ENCODE measurements at regions not wholly inside any gene's neighbourhood (a gene's known extent, or its start where the extent isn't known, plus 50 kb on each side); places are given as distances from the start of the nearest gene placed in this dataset.
A peak's percentile ranks its signal among the peaks of the same experiment; 100 is the strongest.

GRCh38 chr2:8004250-8004681, 677.6 kb upstream of the ID2 start:
- TF ChIP-seq, protein P1, sequence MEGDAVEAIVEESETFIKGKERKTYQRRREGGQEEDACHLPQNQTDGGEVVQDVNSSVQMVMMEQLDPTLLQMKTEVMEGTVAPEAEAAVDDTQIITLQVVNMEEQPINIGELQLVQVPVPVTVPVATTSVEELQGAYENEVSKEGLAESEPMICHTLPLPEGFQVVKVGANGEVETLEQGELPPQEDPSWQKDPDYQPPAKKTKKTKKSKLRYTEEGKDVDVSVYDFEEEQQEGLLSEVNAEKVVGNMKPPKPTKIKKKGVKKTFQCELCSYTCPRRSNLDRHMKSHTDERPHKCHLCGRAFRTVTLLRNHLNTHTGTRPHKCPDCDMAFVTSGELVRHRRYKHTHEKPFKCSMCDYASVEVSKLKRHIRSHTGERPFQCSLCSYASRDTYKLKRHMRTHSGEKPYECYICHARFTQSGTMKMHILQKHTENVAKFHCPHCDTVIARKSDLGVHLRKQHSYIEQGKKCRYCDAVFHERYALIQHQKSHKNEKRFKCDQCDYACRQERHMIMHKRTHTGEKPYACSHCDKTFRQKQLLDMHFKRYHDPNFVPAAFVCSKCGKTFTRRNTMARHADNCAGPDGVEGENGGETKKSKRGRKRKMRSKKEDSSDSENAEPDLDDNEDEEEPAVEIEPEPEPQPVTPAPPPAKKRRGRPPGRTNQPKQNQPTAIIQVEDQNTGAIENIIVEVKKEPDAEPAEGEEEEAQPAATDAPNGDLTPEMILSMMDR (IDR thresholded peaks at IDR 0.05): no peak
- Histone ChIP-seq H3K27me3 (no peaks in the 10 kb centered on the region), H3K4me1 (peaks cover 0 to 23% of the 10 kb centered on the region in 2 donors), H3K9me3 (no peaks in the 10 kb centered on the region), H3K36me3 (no peaks in the 10 kb centered on the region), H3K4me3 (no peak overlapping the region), H3K27ac (peak overlapping the region; percentile 73 to 92)
- DNase-seq (ENCODE audit: low spot score): peak; percentile 82

GRCh38 chr2:8006181-8006580, 675.7 kb upstream of the ID2 start:
- H3K27ac ChIP-seq: no peak overlapping the region
- H3K4me1 ChIP-seq: peaks cover 0 to 23% of the 10 kb centered on the region in 2 donors
- no peaks in the 10 kb centered on the region for H3K9me3 ChIP-seq
- no peak for DNase-seq (ENCODE audit: low spot score)
- TF ChIP-seq, protein P1 (IDR thresholded peaks at IDR 0.05): no peak
- no peak overlapping the region for H3K4me3 ChIP-seq
- no peaks in the 10 kb centered on the region for H3K36me3 ChIP-seq
- no peaks in the 10 kb centered on the region for H3K27me3 ChIP-seq

GRCh38 chr2:8006626-8007025, 675.2 kb upstream of the ID2 start:
- no peak overlapping the region for H3K4me3 ChIP-seq
- DNase-seq (ENCODE audit: low spot score): no peak
- no peaks in the 10 kb centered on the region for H3K9me3 ChIP-seq
- H3K36me3 ChIP-seq: no peaks in the 10 kb centered on the region
- TF ChIP-seq, protein P1 (IDR thresholded peaks at IDR 0.05): no peak
- peaks cover 0 to 23% of the 10 kb centered on the region in 2 donors for H3K4me1 ChIP-seq
- no peaks in the 10 kb centered on the region for H3K27me3 ChIP-seq
- no peak overlapping the region for H3K27ac ChIP-seq

- TF ChIP-seq, protein P1 (IDR thresholded peaks at IDR 0.05): no peak
- H3K9me3 ChIP-seq: no peaks in the 10 kb centered on the region
- H3K36me3 ChIP-seq: no peaks in the 10 kb centered on the region
- peak; percentile 55 for DNase-seq (ENCODE audit: low spot score)
- no peak overlapping the region for H3K27ac ChIP-seq
- H3K4me3 ChIP-seq: no peak overlapping the region
- H3K27me3 ChIP-seq: no peaks in the 10 kb centered on the region
- peaks cover 0 to 6% of the 10 kb centered on the region in 2 donors for H3K4me1 ChIP-seq
Observed at GRCh38 chr2:8009010-8009597, 672.8 kb upstream of the ID2 start.

GRCh38 chr2:8015848-8016600, 665.8 kb upstream of the ID2 start:
- no peak overlapping the region for H3K4me3 ChIP-seq
- DNase-seq (ENCODE audit: low spot score): no peak
- H3K4me1 ChIP-seq: no peaks in the 10 kb centered on the region
- H3K27ac ChIP-seq: no peak overlapping the region
- no peaks in the 10 kb centered on the region for H3K36me3 ChIP-seq
- no peaks in the 10 kb centered on the region for H3K27me3 ChIP-seq
- TF ChIP-seq, protein P1 (IDR thresholded peaks at IDR 0.05): no peak
- H3K9me3 ChIP-seq: no peaks in the 10 kb centered on the region

Measured in right atrium auricular region (tissue), 2 donors.